ENCODE measurements at regions not wholly inside any gene's neighbourhood (a gene's known extent, or its start where the extent isn't known, plus 50 kb on each side); places are given as distances from the start of the nearest gene placed in this dataset.

DNA sequence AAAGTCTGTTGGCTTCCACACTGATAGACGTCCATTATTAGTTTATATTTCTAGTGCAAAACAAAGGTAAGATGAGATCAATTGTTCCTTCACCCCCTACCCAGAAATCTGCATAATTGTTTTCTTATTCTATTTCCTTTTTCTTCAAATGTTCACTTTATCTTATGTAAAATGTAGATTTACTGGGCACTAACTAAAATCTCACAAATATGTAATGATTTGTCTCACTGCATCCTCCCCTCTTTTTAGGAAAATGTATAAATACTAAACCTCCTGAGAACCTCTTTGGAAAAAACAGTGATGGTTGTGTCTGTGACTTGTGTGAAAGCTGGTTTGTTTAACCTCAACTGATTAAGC is 1377.2 kb upstream of the MIR17HG start:
- no peak for TF ChIP-seq POLR2A (IDR thresholded peaks at IDR 0.05; ENCODE audit: low read length)
- TF ChIP-seq GATA1 (IDR thresholded peaks at IDR 0.05; ENCODE audit: low read depth, low read length), result no peak

All from erythroblast (primary cell).